ENCODE measurements at regions not wholly inside any gene's neighbourhood (a gene's known extent, or its start where the extent isn't known, plus 50 kb on each side); places are given as distances from the start of the nearest gene placed in this dataset.

DNA sequence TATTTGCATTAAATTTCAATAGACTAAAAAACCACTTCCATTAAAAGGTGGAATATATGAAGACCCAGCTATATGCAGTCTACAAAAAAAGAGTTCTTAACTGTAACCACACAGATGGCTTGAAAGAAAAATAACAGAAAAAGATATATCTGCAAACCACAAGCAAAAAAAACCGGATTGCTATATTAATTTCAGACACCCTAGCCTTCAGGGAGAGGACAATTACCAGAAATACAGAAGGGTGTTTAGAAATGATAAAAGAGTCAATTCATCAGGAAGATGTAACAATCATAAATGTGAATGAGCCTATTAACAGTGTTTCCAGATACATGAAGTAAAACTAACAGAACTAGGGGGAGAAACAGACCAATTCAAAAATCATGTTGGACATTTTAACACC, 56.9 kb upstream of the SMIM23 start:
- TF ChIP-seq TAF1 (IDR thresholded peaks at IDR 0.05; ENCODE audit: low read depth) = no peak
- no peak for TF ChIP-seq YY1 (IDR thresholded peaks at IDR 0.05; ENCODE audit: low read depth)
- TF ChIP-seq CEBPB (IDR thresholded peaks at IDR 0.05) = no peak
- no peak for TF ChIP-seq RAD21 (IDR thresholded peaks at IDR 0.05; ENCODE audit: low read depth)
- TF ChIP-seq NFIC (IDR thresholded peaks at IDR 0.05) = no peak
- TF ChIP-seq, protein P1, sequence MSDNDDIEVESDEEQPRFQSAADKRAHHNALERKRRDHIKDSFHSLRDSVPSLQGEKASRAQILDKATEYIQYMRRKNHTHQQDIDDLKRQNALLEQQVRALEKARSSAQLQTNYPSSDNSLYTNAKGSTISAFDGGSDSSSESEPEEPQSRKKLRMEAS (IDR thresholded peaks at IDR 0.05) = no peak
- TF ChIP-seq, protein P2, sequence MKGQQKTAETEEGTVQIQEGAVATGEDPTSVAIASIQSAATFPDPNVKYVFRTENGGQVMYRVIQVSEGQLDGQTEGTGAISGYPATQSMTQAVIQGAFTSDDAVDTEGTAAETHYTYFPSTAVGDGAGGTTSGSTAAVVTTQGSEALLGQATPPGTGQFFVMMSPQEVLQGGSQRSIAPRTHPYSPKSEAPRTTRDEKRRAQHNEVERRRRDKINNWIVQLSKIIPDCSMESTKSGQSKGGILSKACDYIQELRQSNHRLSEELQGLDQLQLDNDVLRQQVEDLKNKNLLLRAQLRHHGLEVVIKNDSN (IDR thresholded peaks at IDR 0.05) = no peak
- TF ChIP-seq CREB1 (IDR thresholded peaks at IDR 0.05; ENCODE audit: low read depth) = no peak
- TF ChIP-seq, protein P3, sequence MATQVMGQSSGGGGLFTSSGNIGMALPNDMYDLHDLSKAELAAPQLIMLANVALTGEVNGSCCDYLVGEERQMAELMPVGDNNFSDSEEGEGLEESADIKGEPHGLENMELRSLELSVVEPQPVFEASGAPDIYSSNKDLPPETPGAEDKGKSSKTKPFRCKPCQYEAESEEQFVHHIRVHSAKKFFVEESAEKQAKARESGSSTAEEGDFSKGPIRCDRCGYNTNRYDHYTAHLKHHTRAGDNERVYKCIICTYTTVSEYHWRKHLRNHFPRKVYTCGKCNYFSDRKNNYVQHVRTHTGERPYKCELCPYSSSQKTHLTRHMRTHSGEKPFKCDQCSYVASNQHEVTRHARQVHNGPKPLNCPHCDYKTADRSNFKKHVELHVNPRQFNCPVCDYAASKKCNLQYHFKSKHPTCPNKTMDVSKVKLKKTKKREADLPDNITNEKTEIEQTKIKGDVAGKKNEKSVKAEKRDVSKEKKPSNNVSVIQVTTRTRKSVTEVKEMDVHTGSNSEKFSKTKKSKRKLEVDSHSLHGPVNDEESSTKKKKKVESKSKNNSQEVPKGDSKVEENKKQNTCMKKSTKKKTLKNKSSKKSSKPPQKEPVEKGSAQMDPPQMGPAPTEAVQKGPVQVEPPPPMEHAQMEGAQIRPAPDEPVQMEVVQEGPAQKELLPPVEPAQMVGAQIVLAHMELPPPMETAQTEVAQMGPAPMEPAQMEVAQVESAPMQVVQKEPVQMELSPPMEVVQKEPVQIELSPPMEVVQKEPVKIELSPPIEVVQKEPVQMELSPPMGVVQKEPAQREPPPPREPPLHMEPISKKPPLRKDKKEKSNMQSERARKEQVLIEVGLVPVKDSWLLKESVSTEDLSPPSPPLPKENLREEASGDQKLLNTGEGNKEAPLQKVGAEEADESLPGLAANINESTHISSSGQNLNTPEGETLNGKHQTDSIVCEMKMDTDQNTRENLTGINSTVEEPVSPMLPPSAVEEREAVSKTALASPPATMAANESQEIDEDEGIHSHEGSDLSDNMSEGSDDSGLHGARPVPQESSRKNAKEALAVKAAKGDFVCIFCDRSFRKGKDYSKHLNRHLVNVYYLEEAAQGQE (IDR thresholded peaks at IDR 0.05; ENCODE audit: low read depth) = no peak
